Activated B cell treated with CpG ODN at 0.5 μM for 24 hours (primary cell): ENCODE measurements at regions not wholly inside any gene's neighbourhood (a gene's known extent, or its start where the extent isn't known, plus 50 kb on each side); places are given as distances from the start of the nearest gene placed in this dataset.

Experiments used
- ATAC-seq: fragments of 200-7000 bp; cut with Tn5 transposase; one replicate; pipeline ENCODE4 v1.10.0; 2021; ENCODE audit warnings: low read depth, mild to moderate bottlenecking, moderate library complexity
- CTCF ChIA-PET: fragments of 350-600 bp; sonication (Branson Sonifier 250); formaldehyde crosslinking; loops from one replicate; lab custom pipeline; 2021; ENCODE audit warnings: antibody characterized with exemption; lab: Charles Lee
- POLR2A ChIA-PET: fragments of 350-600 bp; sonication (Branson Sonifier 250); formaldehyde crosslinking; loops from one replicate; lab custom pipeline; 2021; ENCODE audit warnings: antibody characterized with exemption; lab: Charles Lee
- DNase-seq: peaks from one replicate; pipeline ENCODE4 v3.0.0; 2022
- H3K27ac Mint-ChIP-seq: one replicate; pipeline ENCODE4 v1.8.0; 2020; ENCODE audit warnings: mixed read lengths
- H3K27me3 Mint-ChIP-seq: one replicate; pipeline ENCODE4 v1.8.0; 2021; ENCODE audit warnings: mixed read lengths
- H3K36me3 Mint-ChIP-seq: one replicate; pipeline ENCODE4 v1.8.0; 2021; ENCODE audit warnings: low read depth, mixed read lengths
- H3K4me1 Mint-ChIP-seq: one replicate; pipeline ENCODE4 v1.8.0; 2021; ENCODE audit warnings: mixed read lengths
- H3K4me3 Mint-ChIP-seq: one replicate; pipeline ENCODE4 v1.8.0; 2020; ENCODE audit warnings: mild to moderate bottlenecking, mixed read lengths
- H3K9me3 Mint-ChIP-seq: one replicate; pipeline ENCODE4 v1.8.0; 2020; ENCODE audit warnings: mixed read lengths
- CTCF ChIP-seq: fragments of 200-600 bp; IDR thresholded peaks from one replicate; pipeline ENCODE4 v1.8.0; 2022; ENCODE audit warnings: antibody characterized with exemption, mild to moderate bottlenecking
- intact Hi-C: fragments of 100-400 bp; cut with micrococcal nuclease; formaldehyde crosslinking; loops from one replicate; pipeline ENCODE4 v1.15.1; 2024

- no peaks in the 10 kb centered on the region for H3K36me3 Mint-ChIP-seq
- no peaks in the 10 kb centered on the region for H3K9me3 Mint-ChIP-seq
- no peak for TF ChIP-seq CTCF
- peaks cover 3% of the 10 kb centered on the region for H3K27me3 Mint-ChIP-seq
- intact Hi-C loops = no loop called here
- no peaks in the 10 kb centered on the region for H3K4me1 Mint-ChIP-seq
- CTCF ChIA-PET = no interaction called here
- DNase-seq (no peak), ATAC-seq (no peak)
- H3K27ac Mint-ChIP-seq = no peak overlapping the region
- POLR2A ChIA-PET = no interaction called here
- no peak overlapping the region for H3K4me3 Mint-ChIP-seq
Measured at GRCh38 chr4:151968643-151969042, 207.8 kb upstream of the GATB start.

- no peak for TF ChIP-seq CTCF
- intact Hi-C loops = no loop called here
- no peaks in the 10 kb centered on the region for H3K36me3 Mint-ChIP-seq
- H3K27me3 Mint-ChIP-seq = peaks cover 6% of the 10 kb centered on the region
- no peak overlapping the region for H3K4me3 Mint-ChIP-seq
- no peaks in the 10 kb centered on the region for H3K4me1 Mint-ChIP-seq
- POLR2A ChIA-PET = no interaction called here
- ATAC-seq (no peak), DNase-seq (no peak)
- no peaks in the 10 kb centered on the region for H3K9me3 Mint-ChIP-seq
- H3K27ac Mint-ChIP-seq = no peak overlapping the region
- CTCF ChIA-PET = no interaction called here
Measured at GRCh38 chr4:151967074-151967473, 206.3 kb upstream of the GATB start.

GRCh38 chr4:151962138-151962823 is 201.5 kb upstream of the GATB start:
- intact Hi-C loops = no loop called here
- Mint-ChIP-seq H3K27me3 (peaks cover 6% of the 10 kb centered on the region), H3K4me1 (no peaks in the 10 kb centered on the region), H3K36me3 (no peaks in the 10 kb centered on the region), H3K9me3 (no peaks in the 10 kb centered on the region), H3K4me3 (no peak overlapping the region), H3K27ac (no peak overlapping the region)
- DNase-seq (no peak), ATAC-seq (no peak)
- no peak for TF ChIP-seq CTCF
- CTCF ChIA-PET = no interaction called here
- POLR2A ChIA-PET = no interaction called here

- POLR2A ChIA-PET = no interaction called here
- DNase-seq (no peak), ATAC-seq (no peak)
- Mint-ChIP-seq H3K36me3 (no peaks in the 10 kb centered on the region), H3K27me3 (peaks cover 6% of the 10 kb centered on the region), H3K27ac (no peak overlapping the region), H3K9me3 (no peaks in the 10 kb centered on the region), H3K4me1 (no peaks in the 10 kb centered on the region), H3K4me3 (no peak overlapping the region)
- TF ChIP-seq CTCF = no peak
- intact Hi-C loops = no loop called here
- CTCF ChIA-PET = no interaction called here
Measured at GRCh38 chr4:151961456-151961855, 200.6 kb upstream of the GATB start.

- H3K4me3 Mint-ChIP-seq = no peak overlapping the region
- TF ChIP-seq CTCF = no peak
- intact Hi-C loops = no loop called here
- H3K27ac Mint-ChIP-seq = no peak overlapping the region
- peaks cover 3% of the 10 kb centered on the region for H3K27me3 Mint-ChIP-seq
- ATAC-seq = no peak
- no peaks in the 10 kb centered on the region for H3K4me1 Mint-ChIP-seq
- ChIA-PET POLR2A (no interaction called here), CTCF (no interaction called here)
- H3K9me3 Mint-ChIP-seq = no peaks in the 10 kb centered on the region
- no peak for DNase-seq
- no peaks in the 10 kb centered on the region for H3K36me3 Mint-ChIP-seq
Measured at GRCh38 chr4:151960449-151961230, 199.8 kb upstream of the GATB start.
